ENCODE measurements at regions not wholly inside any gene's neighbourhood (a gene's known extent, or its start where the extent isn't known, plus 50 kb on each side); places are given as distances from the start of the nearest gene placed in this dataset.

DNA sequence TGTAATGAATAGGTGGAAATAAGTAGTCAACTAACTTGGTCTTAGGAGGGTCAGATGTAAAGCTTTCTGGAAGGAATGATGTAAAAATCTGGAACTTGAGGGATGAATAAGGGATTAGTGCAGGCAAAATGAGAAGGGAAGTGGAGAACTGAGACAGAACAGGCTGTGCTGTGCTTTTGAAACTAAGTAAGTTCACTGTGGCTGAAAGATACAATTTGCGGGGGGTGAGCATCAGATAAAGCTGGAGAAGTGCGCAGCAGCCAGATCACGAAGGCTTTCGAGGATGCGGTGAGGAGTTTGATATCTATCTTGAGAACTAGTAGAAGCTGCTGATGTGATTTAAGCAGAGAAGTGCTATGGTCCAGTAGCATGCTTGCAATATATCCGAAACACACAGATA lies 247.8 kb downstream of the RNF144B start:
- H3K27me3 ChIP-seq (ENCODE audit: insufficient read depth, low read depth): 0 out of 2 replicates have a peak, but pooled peaks cover 3% of the 10 kb centered on the region
- no TSS peak for BruUV-seq (replicated peaks)

DNA sequence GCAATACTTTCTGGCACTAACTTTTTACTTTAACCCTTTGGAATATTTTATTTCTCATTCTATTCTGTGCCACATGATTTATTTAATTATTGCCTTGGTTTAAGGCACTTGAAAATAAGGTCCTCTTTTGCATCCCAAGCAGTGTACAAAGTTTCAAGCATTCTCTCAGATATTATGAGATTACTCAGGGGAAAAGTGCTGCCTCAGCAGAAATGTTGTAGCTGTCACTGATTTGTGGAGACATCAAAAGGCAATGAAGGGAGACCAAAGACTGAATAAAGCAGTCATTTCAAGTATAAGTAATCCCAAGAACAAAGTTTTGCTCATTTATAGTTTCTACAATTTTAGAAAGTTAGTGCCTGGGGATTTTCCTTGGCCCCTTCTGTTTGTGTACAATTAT lies 253.0 kb downstream of the RNF144B start:
- H3K9me3 ChIP-seq (ENCODE audit: insufficient read depth, low read depth): no peaks in the 10 kb centered on the region
- no peak overlapping the region for H3K4me3 ChIP-seq
- H2AFZ ChIP-seq: no peak overlapping the region
- 0 out of 2 replicates have a peak, but pooled peaks cover 3% of the 10 kb centered on the region for H3K27me3 ChIP-seq (ENCODE audit: insufficient read depth, low read depth)
- no peak overlapping the region for H3K4me2 ChIP-seq
- POLR2A ChIA-PET (ENCODE audit: unreplicated experiment): no interaction called here
- H3K4me1 ChIP-seq (replicated peaks; ENCODE audit: insufficient read depth): no peaks in the 10 kb centered on the region
- H3K9me2 ChIP-seq (ENCODE audit: insufficient read depth): no peaks in the 10 kb centered on the region
- no peak for DNase-seq
- no peaks in the 10 kb centered on the region for H3K79me2 ChIP-seq (ENCODE audit: low read depth)
- H3K36me3 ChIP-seq (ENCODE audit: low read depth): no peaks in the 10 kb centered on the region
- no TSS peak for BruUV-seq (replicated peaks)
- TF ChIP-seq, protein P1, sequence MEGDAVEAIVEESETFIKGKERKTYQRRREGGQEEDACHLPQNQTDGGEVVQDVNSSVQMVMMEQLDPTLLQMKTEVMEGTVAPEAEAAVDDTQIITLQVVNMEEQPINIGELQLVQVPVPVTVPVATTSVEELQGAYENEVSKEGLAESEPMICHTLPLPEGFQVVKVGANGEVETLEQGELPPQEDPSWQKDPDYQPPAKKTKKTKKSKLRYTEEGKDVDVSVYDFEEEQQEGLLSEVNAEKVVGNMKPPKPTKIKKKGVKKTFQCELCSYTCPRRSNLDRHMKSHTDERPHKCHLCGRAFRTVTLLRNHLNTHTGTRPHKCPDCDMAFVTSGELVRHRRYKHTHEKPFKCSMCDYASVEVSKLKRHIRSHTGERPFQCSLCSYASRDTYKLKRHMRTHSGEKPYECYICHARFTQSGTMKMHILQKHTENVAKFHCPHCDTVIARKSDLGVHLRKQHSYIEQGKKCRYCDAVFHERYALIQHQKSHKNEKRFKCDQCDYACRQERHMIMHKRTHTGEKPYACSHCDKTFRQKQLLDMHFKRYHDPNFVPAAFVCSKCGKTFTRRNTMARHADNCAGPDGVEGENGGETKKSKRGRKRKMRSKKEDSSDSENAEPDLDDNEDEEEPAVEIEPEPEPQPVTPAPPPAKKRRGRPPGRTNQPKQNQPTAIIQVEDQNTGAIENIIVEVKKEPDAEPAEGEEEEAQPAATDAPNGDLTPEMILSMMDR (conservative IDR thresholded peaks at IDR 0.05): no peak
- TF ChIP-seq EZH2 (IDR thresholded peaks at IDR 0.05; ENCODE audit: low read depth): no peak
- intact Hi-C loops (cut with micrococcal nuclease; ENCODE audit: unreplicated experiment): no loop called here
- no peaks in the 10 kb centered on the region for H3F3A ChIP-seq (ENCODE audit: insufficient read depth, low read depth)
- H3K27ac ChIP-seq: no peak overlapping the region
- no peaks in the 10 kb centered on the region for H4K20me1 ChIP-seq (ENCODE audit: insufficient read depth)
- CTCF ChIA-PET: no interaction called here

More for the DNA sequence above, 247.8 kb downstream of the RNF144B start:
- CTCF ChIA-PET: no interaction called here
- TF ChIP-seq EZH2 (IDR thresholded peaks at IDR 0.05; ENCODE audit: low read depth): no peak
- TF ChIP-seq, protein P1 (conservative IDR thresholded peaks at IDR 0.05): no peak
- Histone ChIP-seq H2AFZ (no peak overlapping the region), H4K20me1 (ENCODE audit: insufficient read depth) (no peaks in the 10 kb centered on the region; the same call in 1 of the 2 replicates), H3F3A (ENCODE audit: insufficient read depth, low read depth) (no peaks in the 10 kb centered on the region), H3K4me1 (replicated peaks; ENCODE audit: insufficient read depth) (0 out of 2 replicates have a peak, but pooled peaks cover 9% of the 10 kb centered on the region), H3K79me2 (ENCODE audit: low read depth) (no peaks in the 10 kb centered on the region), H3K27ac (no peak overlapping the region), H3K9me3 (ENCODE audit: insufficient read depth, low read depth) (no peaks in the 10 kb centered on the region), H3K4me3 (no peak overlapping the region), H3K36me3 (ENCODE audit: low read depth) (no peaks in the 10 kb centered on the region), H3K4me2 (no peak overlapping the region), H3K9me2 (ENCODE audit: insufficient read depth) (no peaks in the 10 kb centered on the region)
- POLR2A ChIA-PET (ENCODE audit: unreplicated experiment): no interaction called here
- intact Hi-C loops (cut with micrococcal nuclease; ENCODE audit: unreplicated experiment): no loop called here
- DNase-seq: no peak

DNA sequence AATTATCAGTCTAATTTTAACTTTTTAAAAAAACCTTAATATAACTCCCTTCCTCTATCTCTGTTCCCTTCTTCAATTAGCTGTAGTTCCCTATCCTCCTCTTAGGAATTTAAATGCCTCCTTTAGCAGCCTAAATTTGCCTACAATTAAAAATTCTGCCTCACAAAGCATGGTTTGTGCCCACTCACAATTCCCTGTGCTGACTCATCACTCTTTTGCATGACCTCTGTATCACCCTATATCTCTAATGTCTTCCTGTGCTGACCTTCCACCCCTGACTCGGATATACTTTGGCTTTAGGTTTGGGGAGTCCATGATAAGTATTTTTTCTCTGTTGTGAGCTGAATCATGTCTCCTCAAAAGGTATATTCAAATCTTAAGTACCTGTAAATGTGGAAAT lies 253.6 kb downstream of the RNF144B start:
- Histone ChIP-seq H2AFZ (no peak overlapping the region), H3F3A (ENCODE audit: insufficient read depth, low read depth) (no peaks in the 10 kb centered on the region), H3K4me1 (replicated peaks; ENCODE audit: insufficient read depth) (no peaks in the 10 kb centered on the region), H4K20me1 (ENCODE audit: insufficient read depth) (no peaks in the 10 kb centered on the region), H3K27ac (no peak overlapping the region), H3K9me2 (ENCODE audit: insufficient read depth) (no peaks in the 10 kb centered on the region), H3K4me2 (no peak overlapping the region), H3K4me3 (no peak overlapping the region), H3K79me2 (ENCODE audit: low read depth) (no peaks in the 10 kb centered on the region), H3K9me3 (ENCODE audit: insufficient read depth, low read depth) (no peaks in the 10 kb centered on the region), H3K27me3 (ENCODE audit: insufficient read depth, low read depth) (0 out of 2 replicates have a peak, but pooled peaks cover 3% of the 10 kb centered on the region), H3K36me3 (ENCODE audit: low read depth) (no peaks in the 10 kb centered on the region)
- no TSS peak for BruUV-seq (replicated peaks)
- intact Hi-C loops (cut with micrococcal nuclease; ENCODE audit: unreplicated experiment): no loop called here
- ChIA-PET CTCF (no interaction called here), POLR2A (ENCODE audit: unreplicated experiment) (no interaction called here)
- TF ChIP-seq, protein P1 (conservative IDR thresholded peaks at IDR 0.05): no peak
- TF ChIP-seq EZH2 (IDR thresholded peaks at IDR 0.05; ENCODE audit: low read depth): no peak
- no peak for DNase-seq

Measured in PC-9 (cell line).